Activated CD4-positive, alpha-beta T cell treated with anti-CD3 and anti-CD28 coated beads, Interleukin-2, Interleukin-6, amounts not matched to agents 100 ng/mL and 50 ng/mL, durations not matched to agents 16 hours and 8 hours (primary cell): ENCODE measurements at regions not wholly inside any gene's neighbourhood (a gene's known extent, or its start where the extent isn't known, plus 50 kb on each side); places are given as distances from the start of the nearest gene placed in this dataset.

Source experiments
- DNase-seq: peaks from one replicate; pipeline ENCODE4 v3.0.0-alpha.2; 2020

- no peak for DNase-seq
Measured at GRCh38 chr6:41429506-41430504, 94.4 kb downstream of the NCR2 start.

DNA sequence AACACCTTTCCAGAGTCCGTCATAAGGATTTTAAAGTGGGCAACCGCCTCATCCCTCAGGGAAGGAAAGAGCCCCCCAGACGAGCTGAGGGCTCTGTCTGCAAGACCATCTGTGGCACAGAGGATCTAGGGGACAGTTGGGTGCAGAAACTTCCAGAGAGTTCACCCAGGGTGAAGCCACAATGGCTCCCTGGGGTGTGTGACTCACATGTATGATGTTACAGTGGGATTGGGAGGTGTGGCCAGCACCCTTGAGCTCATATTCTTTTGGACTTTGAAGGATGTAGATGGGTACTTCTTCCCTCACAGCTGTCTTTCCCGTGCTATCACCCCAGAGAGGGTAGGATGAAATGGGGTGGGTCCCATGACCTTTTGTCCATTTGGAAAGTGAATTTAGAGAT, 95.5 kb downstream of the NCR2 start:
- no peak for DNase-seq

DNA sequence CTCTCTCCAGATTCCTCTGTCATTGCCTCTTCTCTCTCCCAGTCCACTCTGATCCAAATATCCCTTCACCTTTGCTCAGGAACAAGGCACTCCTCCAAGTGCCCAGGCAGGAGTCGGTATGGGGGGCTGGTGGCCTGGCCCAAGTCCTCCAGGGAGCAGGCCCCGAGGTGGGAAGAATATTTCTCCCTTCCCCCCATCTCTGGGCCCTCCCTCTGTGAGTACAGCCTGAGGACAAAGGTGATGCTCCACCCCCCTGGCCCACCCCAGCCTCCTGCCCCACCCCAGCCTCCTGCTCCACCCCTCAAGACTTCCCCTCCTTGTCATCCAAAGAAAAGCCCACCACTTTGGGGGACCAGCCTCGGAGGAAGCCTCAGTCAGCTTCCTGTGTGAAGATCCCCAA, 96.9 kb downstream of the NCR2 start:
- no peak for DNase-seq

DNA sequence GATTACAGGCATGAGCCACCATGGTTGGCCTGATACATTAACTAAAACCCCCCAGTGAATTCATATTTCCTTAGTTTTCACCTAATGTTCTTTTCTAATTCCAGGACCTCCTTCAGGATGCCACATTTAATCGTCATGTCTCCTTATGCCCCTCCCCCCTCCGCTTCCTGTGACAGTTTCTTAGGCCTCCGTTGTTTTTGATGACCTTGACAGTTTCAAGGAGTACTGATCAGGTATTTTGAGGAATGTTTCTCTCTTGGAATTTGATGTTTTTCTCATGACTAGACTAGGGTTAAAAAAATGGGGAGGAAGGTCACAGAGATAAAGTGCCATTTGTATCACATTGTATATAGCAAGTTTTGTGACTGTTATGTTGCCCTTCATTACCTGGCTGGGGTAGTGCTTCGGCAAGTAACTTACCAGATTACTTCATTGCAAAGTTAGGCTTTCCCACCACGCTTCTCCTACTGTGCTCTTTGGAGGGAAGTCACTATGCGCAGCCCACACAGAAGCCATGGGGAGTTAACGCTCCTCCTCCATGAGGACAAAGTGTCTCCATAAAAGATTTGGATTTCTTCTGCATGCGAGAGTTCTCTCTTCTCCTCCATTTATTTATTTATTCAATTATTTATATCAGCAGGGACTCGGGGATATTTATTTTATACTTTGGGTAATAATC, 99.5 kb downstream of the NCR2 start:
- DNase-seq, result no peak

DNA sequence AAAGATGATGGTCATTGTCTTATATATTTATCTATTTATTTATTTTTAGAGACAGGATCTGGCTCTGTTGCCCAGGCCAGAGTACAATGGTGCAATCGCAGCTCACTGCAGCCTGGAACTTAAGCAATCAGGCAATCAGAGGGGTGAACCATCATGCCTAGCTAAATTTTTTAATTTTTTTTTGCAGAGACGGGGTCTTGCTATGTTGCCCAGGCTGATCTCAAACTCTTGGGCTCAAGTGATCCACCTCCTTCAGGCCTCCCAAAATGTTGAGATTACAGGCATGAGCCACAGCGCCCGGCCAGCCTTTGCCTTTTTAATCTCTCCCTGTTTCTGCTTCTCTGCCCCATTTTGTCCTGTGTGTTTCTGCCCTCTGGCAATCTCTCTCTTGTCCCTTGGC, 102.2 kb downstream of the NCR2 start:
- no peak for DNase-seq

GRCh38 chr6:41438746-41439145, 103.3 kb downstream of the NCR2 start:
- no peak for DNase-seq

- DNase-seq, result peak; percentile 56
Measured at GRCh38 chr6:41439524-41440418, 104.4 kb downstream of the NCR2 start.

GRCh38 chr6:41440958-41441357, 105.2 kb upstream of the FOXP4 start:
- no peak for DNase-seq

DNA sequence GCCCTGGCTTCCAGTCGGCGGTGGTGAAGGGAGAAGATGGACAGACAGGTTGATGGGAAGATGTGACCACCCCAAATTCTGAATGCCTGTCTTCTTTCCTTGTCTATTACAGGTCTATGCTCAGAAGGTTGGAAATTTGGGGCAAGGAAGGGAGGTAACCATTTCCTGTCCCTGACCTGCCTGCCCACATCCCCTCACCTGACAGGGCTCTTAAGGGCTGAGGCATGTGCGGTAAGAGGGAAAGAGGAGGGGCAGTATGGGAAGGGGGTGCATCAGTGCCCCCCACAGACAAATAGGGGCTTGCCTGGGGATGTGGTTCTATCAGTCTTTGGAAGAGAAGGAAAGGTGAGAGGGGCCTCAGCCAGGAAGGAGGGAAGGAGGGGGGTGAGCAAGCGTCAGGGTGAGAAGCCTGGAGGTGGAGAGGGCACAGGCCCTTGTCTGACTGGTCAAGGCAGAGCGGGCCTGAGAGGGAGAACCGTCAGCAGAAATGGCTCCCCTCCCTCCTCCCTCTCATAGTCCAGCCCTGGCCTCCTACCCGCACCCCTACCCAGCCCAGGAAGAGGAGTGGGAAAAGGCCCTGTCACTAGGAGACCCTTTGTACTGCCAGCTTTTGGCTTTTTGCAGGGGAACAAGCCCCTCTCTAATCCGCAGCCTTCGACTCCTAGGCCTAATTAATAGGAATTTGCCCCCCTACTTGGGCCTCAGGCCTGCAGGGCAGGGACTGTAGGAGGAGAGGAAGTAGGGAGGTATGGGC, 104.4 kb upstream of the FOXP4 start:
- DNase-seq, result no peak

DNA sequence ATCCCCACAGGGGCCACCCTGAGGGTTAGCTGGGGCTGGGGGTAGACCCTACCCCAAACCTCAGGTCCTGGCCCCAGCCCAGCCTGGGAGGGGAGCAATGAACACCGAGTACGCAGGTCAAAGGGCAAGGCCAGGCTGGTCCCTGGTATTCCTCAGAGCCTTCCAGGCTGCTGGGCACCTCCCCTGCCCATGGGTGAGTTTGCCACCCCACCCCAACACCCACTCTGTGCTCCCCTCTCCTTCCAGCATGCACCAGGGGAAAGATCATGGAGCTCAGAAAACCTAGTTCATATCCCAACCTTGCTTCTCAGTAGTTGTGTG, 103.9 kb upstream of the FOXP4 start:
- no peak for DNase-seq

DNA sequence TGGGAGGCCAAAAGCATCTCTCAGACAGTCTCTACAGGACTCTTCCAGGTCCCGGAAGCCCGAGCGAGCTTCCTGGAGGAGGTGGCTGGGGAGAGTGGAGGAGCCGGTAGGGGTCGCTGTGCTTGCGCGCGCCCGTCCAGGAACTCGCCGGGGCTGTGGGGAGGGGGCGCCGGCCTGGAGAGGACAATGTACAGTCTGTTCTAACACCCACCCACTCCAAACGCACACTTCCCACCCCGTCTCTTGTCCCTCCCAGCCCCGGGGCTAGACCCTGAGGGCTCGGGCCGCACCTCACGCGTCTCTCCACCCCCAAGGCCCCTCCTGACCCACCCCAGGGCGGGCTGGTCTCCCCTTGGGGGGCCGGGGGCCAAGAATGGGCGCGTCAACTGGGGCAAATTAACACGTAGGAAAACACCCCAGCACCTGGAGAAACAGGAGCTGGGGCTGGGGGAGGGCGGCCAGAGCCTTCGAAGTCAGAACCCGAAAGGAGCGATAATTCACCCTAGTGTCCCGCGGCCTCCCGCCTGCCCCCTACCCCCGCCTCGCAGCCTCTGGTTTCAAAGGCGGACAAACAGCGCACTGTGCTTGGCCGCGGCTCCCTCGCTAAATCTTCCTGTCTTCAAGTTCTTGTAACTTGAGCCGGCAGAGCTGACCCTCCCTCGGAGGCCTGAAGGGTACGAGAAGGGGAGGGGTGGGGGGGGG, 103.2 kb upstream of the FOXP4 start:
- no peak for DNase-seq

- DNase-seq, result no peak
Measured at GRCh38 chr6:41443616-41444525, 102.3 kb upstream of the FOXP4 start.

DNA sequence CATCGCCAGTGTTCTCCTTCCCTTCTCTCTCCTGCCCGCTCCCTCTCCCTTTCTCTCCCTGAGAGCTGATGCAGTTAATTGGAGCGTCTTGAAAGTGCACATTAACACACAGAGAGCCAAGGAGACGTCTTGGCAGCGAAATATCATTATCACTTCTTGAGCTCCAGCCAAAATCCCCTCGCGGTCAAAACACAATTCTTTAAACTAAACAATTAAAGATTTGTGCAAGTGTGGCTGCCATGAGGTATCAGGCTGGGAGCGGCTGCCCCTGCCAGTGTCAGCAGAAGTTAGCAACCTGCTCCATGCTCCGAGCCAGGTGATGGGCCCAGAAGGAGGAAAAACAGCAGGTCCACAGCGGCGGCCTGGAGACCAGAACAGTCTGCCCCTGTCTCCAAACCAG, 100.9 kb upstream of the FOXP4 start:
- DNase-seq, result no peak

DNA sequence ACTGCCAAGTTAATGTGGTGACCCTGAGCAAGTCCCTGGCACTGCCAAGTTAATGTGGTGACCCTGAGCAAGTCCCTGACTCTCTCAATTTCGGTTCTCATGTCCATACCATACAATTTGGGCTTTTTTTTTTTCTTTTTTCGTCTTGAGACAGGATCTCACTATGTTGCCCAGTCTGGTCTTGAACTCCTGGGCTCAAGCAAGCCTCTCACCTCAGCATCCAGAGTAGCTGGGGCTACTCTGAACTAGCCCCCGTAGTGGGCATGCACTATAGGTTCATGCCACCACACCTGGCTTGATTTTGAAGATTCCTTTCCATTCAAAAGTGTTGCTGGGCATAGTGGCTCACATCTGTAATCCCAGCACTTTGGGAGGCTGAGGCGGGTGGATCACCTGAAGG, 100.0 kb upstream of the FOXP4 start:
- DNase-seq, result no peak

- no peak for DNase-seq
Measured at GRCh38 chr6:41446907-41447545, 99.2 kb upstream of the FOXP4 start.

DNA sequence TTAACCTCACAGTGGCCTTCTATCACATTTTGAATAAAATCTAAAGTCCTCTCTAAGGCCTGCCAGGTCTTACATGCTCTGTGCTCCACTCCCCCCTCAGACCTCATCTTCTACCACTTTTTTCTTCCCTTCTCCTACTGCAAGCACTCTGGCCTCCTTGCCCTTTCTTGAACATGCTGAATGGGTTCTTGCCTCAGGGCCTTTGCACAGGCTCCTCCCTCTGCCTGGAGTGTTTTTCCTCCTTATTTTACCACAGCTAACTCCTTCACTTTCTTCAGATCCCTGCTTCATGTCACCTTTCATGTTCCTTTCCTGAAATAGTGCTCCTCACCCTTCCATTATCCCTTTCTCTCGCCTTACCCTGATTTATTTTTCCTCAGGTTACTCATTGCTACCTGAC, 97.9 kb upstream of the FOXP4 start:
- no peak for DNase-seq

DNA sequence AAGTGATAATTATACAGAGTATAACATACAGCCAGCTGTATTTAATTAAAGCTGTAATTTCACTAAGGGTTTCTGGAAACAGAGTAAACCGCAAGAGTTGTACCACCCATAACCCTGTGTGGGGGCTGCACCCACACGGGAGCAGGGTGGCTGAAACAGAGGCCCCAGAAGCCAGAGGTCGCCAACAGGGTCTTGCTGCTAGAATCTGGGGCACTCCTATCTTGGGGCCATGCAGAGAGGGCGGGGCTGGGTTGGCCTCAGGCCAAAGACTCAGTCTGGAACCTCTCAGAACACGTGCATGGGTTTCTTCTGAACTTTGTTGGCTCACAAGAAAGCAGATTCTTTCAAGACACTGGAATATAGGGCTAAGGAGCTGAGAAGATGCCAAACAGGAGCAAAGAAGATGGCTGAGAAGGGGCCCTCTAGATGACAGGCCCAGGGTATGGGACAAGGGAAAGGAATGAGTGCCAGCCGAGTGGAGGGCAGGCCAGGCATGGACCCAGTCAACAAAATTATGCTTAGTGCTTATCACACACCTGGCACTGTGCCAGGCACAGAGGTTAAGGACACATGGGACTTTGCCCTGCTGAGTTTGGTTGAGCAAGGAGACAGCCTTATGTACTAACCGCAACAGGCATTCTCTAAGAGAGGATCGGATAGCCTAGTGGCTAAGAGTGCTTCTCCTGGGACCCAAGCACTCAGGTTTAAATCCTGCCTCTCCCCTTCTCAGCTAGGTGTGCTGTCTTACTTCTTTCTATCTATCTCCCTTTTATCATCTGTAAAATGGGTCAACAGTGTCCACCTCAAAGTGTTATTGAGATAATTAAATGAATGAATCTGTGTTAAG, 96.6 kb upstream of the FOXP4 start:
- DNase-seq, result no peak

GRCh38 chr6:41450581-41450980, 95.6 kb upstream of the FOXP4 start:
- DNase-seq, result no peak

DNA sequence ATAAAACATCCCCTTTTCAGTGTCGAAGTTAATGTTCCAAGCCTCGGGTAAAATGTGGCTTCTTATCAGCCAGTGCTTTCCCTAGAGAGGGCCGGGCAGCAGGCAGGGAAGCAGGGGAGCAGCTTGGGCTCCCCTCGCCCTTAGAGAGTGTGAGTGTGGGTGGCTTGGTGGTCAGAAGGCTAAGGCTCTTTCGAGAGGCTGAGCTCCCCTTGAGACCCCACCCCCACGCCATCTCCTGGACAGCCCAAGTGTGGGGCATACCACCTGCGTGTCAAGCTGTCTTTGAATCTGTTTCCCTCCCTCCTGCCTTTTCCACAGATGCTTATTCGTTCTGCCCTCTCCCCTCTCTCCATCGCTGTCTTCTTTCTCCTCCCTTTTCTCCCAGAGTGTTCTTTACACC, 95.1 kb upstream of the FOXP4 start:
- no peak for DNase-seq
